NB4 (cell line): ENCODE measurements at regions not wholly inside any gene's neighbourhood (a gene's known extent, or its start where the extent isn't known, plus 50 kb on each side); places are given as distances from the start of the nearest gene placed in this dataset.

ENCODE experiments used
- CTCF ChIP-seq: IDR thresholded peaks from one replicate; pipeline ENCODE4 v1.5.1; 2012; ENCODE audit warnings: low read depth, low read length
- MAX ChIP-seq: IDR thresholded peaks from 2 replicates; pipeline ENCODE4 v1.6.1; 2011; ENCODE audit warnings: low read depth, low read length

- TF ChIP-seq CTCF (no peak), MAX (no peak)
Observed at GRCh38 chr2:180728928-180729559, 251.4 kb upstream of the UBE2E3 start.
